Endodermal cell (in vitro differentiated cells): ENCODE measurements at regions not wholly inside any gene's neighbourhood (a gene's known extent, or its start where the extent isn't known, plus 50 kb on each side); places are given as distances from the start of the nearest gene placed in this dataset.

Source experiments
- DNase-seq: peaks from one replicate; pipeline ENCODE4 v3.0.0-alpha.2; 2017
- H3K27ac ChIP-seq: 2 replicates; pipeline ENCODE4 v1.5.1; 2013; ENCODE audit warnings: mild to moderate bottlenecking, low read depth, low read length, moderate library complexity
- H3K27me3 ChIP-seq: 2 replicates; pipeline ENCODE4 v1.6.1; 2013; ENCODE audit warnings: mild to moderate bottlenecking, low read length, moderate library complexity; ENCODE audit not compliant: insufficient read depth, control insufficient read depth, poor library complexity, severe bottlenecking
- H3K36me3 ChIP-seq: 2 replicates; pipeline ENCODE4 v1.7.0; 2013; ENCODE audit warnings: mild to moderate bottlenecking, low read length, moderate library complexity; ENCODE audit not compliant: control insufficient read depth, insufficient read depth
- H3K4me1 ChIP-seq: one replicate; pipeline ENCODE4 v1.7.0; 2013; ENCODE audit warnings: low read length; ENCODE audit not compliant: control insufficient read depth, insufficient read depth
- H3K4me3 ChIP-seq: 2 replicates; pipeline ENCODE4 v1.5.1; 2013; ENCODE audit warnings: mild to moderate bottlenecking, low read length, moderate library complexity
- H3K9ac ChIP-seq: 2 replicates; pipeline ENCODE4 v1.6.1; 2013; ENCODE audit warnings: mild to moderate bottlenecking, low read length, moderate library complexity; ENCODE audit not compliant: poor library complexity, severe bottlenecking; ENCODE audit errors: extremely low read depth
- H3K9me3 ChIP-seq: 2 replicates; pipeline ENCODE4 v1.6.1; 2013; ENCODE audit warnings: mild to moderate bottlenecking, low read length, moderate library complexity; ENCODE audit not compliant: control insufficient read depth
- H3K27ac Mint-ChIP-seq: 2 replicates; pipeline ENCODE4 v1.8.0; 2020; ENCODE audit warnings: mixed read lengths
- H3K27me3 Mint-ChIP-seq: 2 replicates; pipeline ENCODE4 v1.8.0; 2021; ENCODE audit warnings: mild to moderate bottlenecking, mixed read lengths; ENCODE audit not compliant: insufficient read depth
- H3K36me3 Mint-ChIP-seq: 2 replicates; pipeline ENCODE4 v1.8.0; 2020; ENCODE audit warnings: low read depth, mixed read lengths
- H3K4me1 Mint-ChIP-seq: 2 replicates; pipeline ENCODE4 v1.8.0; 2020; ENCODE audit warnings: mixed read lengths
- H3K4me3 Mint-ChIP-seq: 2 replicates; pipeline ENCODE4 v1.8.0; 2020; ENCODE audit warnings: mild to moderate bottlenecking, moderate library complexity, mixed read lengths
- H3K9me3 Mint-ChIP-seq: 2 replicates; pipeline ENCODE4 v1.8.0; 2020; ENCODE audit warnings: mild to moderate bottlenecking, mixed read lengths
- WGBS, 2 experiments: methylation state at CpG; one replicate each; pipeline versions ENCODE4 v1.1.5 to v1.1.7; 2013; ENCODE audit warnings: missing lambda C conversion rate in 2 of 2, mixed read lengths in 1 of 2; ENCODE audit not compliant: insufficient coverage in 1 of 2, insufficient read length in 1 of 2; 5-methylcytosine and 5-hydroxymethylcytosine counted together
- TF ChIP-seq, protein P1 (sequence below): fragments of 200-600 bp; sonication (generic); conservative IDR thresholded peaks from 2 replicates; pipeline ENCODE4 v1.5.0; 2021; ENCODE audit warnings: antibody characterized with exemption, mild to moderate bottlenecking

DNA sequence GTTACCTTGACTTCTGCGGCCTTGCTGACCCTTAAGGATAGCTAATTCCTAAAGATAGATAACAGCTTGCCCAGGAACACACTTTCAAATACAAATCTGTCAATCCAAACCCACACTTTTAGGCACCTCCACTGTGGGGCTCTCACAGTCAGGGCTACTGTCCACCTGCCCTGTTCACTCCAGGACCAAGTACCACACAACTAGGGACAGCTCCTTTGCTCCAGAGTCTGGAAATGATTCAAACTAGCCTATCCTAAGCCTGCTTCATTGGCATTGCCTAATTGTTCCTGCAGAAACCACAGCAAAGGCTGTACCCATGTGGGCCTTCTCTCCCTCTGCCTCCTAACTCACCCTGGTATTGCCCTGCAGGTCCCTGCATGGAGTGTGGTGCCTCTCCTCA, 538.9 kb upstream of the IGFBP3 start:
- peaks cover 45% of the 10 kb centered on the region for H3K9me3 Mint-ChIP-seq
- no peaks in the 10 kb centered on the region for H3K4me1 Mint-ChIP-seq
- DNase-seq, result no peak
- no peaks in the 10 kb centered on the region for H3K36me3 ChIP-seq
- H3K9ac ChIP-seq, result no peak overlapping the region
- H3K4me1 ChIP-seq, result no peaks in the 10 kb centered on the region
- WGBS, 2 experiments, result 100% methylated on average over 1 of the region's 1 CpG; no CpG with 5 or more reads in 1 of the 2 experiments
- H3K27me3 ChIP-seq, result no peaks in the 10 kb centered on the region
- H3K4me3 ChIP-seq, result no peak overlapping the region
- TF ChIP-seq, protein P1, sequence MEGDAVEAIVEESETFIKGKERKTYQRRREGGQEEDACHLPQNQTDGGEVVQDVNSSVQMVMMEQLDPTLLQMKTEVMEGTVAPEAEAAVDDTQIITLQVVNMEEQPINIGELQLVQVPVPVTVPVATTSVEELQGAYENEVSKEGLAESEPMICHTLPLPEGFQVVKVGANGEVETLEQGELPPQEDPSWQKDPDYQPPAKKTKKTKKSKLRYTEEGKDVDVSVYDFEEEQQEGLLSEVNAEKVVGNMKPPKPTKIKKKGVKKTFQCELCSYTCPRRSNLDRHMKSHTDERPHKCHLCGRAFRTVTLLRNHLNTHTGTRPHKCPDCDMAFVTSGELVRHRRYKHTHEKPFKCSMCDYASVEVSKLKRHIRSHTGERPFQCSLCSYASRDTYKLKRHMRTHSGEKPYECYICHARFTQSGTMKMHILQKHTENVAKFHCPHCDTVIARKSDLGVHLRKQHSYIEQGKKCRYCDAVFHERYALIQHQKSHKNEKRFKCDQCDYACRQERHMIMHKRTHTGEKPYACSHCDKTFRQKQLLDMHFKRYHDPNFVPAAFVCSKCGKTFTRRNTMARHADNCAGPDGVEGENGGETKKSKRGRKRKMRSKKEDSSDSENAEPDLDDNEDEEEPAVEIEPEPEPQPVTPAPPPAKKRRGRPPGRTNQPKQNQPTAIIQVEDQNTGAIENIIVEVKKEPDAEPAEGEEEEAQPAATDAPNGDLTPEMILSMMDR, result no peak
- H3K27ac ChIP-seq, result no peak overlapping the region
- H3K4me3 Mint-ChIP-seq, result no peak overlapping the region
- H3K9me3 ChIP-seq, result peaks cover 16% of the 10 kb centered on the region
- no peaks in the 10 kb centered on the region for H3K27me3 Mint-ChIP-seq
- H3K27ac Mint-ChIP-seq, result no peak overlapping the region
- no peaks in the 10 kb centered on the region for H3K36me3 Mint-ChIP-seq

DNA sequence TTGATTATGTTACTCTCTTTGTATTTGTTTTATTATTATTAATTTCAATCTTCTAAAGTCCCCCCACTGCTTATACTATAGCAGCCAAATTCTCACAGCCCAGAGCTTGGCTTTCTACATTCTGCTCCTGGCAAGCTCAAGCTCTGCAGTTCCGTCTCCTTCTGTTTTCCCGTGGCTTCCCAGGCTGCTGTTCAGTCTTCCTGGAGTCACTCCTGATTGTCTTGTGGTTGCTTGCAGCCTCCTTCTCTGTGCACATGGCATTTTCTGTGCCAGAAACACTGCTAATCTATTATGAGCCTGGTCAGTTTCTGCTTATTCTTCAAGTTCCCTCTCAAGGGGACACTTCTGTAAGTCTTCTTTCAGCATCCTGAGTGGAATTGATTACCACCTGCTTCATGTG, 533.7 kb upstream of the IGFBP3 start:
- no peak overlapping the region for H3K9ac ChIP-seq
- Mint-ChIP-seq H3K27ac (no peak overlapping the region), H3K4me1 (no peaks in the 10 kb centered on the region), H3K36me3 (no peaks in the 10 kb centered on the region), H3K27me3 (no peaks in the 10 kb centered on the region), H3K9me3 (peaks cover 10% of the 10 kb centered on the region), H3K4me3 (no peak overlapping the region)
- no peaks in the 10 kb centered on the region for H3K27me3 ChIP-seq
- TF ChIP-seq, protein P1, result no peak
- H3K27ac ChIP-seq, result no peak overlapping the region
- no peaks in the 10 kb centered on the region for H3K9me3 ChIP-seq
- WGBS, 2 experiments, result 95 to 96% methylated on average over 2 of the region's 2 CpGs
- no peaks in the 10 kb centered on the region for H3K36me3 ChIP-seq
- H3K4me3 ChIP-seq, result no peak overlapping the region
- DNase-seq, result no peak
- no peaks in the 10 kb centered on the region for H3K4me1 ChIP-seq

DNA sequence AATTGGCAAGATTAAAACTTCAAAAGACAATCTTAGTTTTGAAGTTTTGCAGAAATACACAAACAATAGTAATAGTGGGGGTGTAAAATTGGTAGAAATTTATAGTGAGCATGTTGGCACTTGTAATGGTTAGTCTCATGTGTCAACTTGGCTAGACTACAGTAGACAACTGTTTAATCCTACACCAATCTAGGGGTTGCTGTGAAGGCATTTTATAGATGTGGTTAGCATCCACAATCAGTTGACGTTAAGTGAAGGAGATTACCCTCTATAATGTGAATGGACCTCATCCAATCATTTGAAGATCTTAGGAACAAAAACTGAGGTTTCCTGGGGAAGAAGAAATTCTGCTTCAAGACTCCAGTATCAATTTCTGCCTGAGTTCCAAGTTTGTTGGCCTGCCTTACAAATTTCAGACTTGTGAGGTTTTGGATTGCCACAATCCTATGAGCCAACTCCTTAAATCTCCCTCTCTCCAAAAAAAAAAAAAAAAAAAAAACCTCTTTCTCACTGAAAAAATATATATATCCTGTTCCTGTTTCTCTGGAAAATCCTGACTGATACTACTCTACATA, 531.6 kb upstream of the IGFBP3 start:
- Histone ChIP-seq H3K4me1 (no peaks in the 10 kb centered on the region), H3K9ac (no peak overlapping the region), H3K36me3 (no peaks in the 10 kb centered on the region), H3K27ac (no peak overlapping the region), H3K4me3 (no peak overlapping the region), H3K27me3 (no peaks in the 10 kb centered on the region), H3K9me3 (no peaks in the 10 kb centered on the region)
- Mint-ChIP-seq H3K4me3 (no peak overlapping the region), H3K4me1 (no peaks in the 10 kb centered on the region), H3K36me3 (no peaks in the 10 kb centered on the region), H3K9me3 (peaks cover 10% of the 10 kb centered on the region), H3K27me3 (no peaks in the 10 kb centered on the region), H3K27ac (no peak overlapping the region)
- 100% methylated on average over 1 of the region's 1 CpG for WGBS, 2 experiments
- no peak for DNase-seq
- TF ChIP-seq, protein P1, result no peak
